WERI-Rb-1 (cell line): ENCODE measurements at regions not wholly inside any gene's neighbourhood (a gene's known extent, or its start where the extent isn't known, plus 50 kb on each side); places are given as distances from the start of the nearest gene placed in this dataset.
"Not testable (repeated sequence)": the region's sequence is repeated elsewhere in the genome, so short reads cannot be mapped to it uniquely, and the experiment has no call there.

Source experiments
- DNase-seq: peaks from one replicate; pipeline ENCODE4 v3.0.0-alpha.2; 2020
- H3K27ac ChIP-seq: fragments of 250-450 bp; sonication (Bioruptor Pico); 2 replicates; pipeline ENCODE4 v1.5.1; 2020; ENCODE audit warnings: mild to moderate bottlenecking, moderate library complexity
- H3K27me3 ChIP-seq: fragments of 250-450 bp; sonication (Bioruptor Pico); 2 replicates; pipeline ENCODE4 v1.5.1; 2021; ENCODE audit warnings: mild to moderate bottlenecking, low read depth, moderate library complexity; ENCODE audit not compliant: insufficient read depth, severe bottlenecking
- H3K36me3 ChIP-seq: fragments of 250-450 bp; sonication (Bioruptor Pico); 2 replicates; pipeline ENCODE4 v1.5.1; 2020; ENCODE audit warnings: mild to moderate bottlenecking, moderate library complexity
- H3K4me3 ChIP-seq: 2 replicates; pipeline ENCODE4 v1.5.1; 2011; ENCODE audit warnings: low read depth, mild to moderate bottlenecking, control low read depth, low read length
- H3K9me3 ChIP-seq: fragments of 250-450 bp; sonication (Bioruptor Pico); 2 replicates; pipeline ENCODE4 v1.5.1; 2021; ENCODE audit warnings: mild to moderate bottlenecking, moderate library complexity; ENCODE audit not compliant: severe bottlenecking
- TF ChIP-seq, protein P1 (sequence below): IDR thresholded peaks from 2 replicates; pipeline ENCODE4 v1.5.1; 2011; ENCODE audit warnings: low read depth, mild to moderate bottlenecking, control low read depth, inconsistent platforms, low read length

DNA sequence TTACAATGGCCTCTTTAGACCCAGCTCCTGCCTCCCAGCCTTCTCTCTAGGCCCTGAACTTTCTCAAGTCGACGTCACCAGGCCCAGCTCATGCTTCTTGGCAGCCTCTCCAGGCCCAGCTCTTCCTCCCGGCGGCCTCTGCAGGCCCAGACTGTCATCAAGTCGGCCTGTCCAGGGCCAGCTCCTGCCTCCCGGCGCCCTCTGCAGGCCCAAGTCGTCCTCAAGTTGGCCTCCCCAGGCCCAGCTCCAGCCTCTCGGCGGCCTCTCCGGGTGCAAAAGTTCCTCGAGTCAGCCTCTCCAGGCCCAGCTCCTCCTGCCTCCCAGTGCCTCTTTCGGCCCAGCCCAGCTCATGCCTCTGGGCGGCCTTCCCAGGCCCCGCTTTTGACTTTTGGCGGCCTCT is 158.1 kb upstream of the CDK13 start:
- not testable (repeated sequence) for H3K27ac ChIP-seq, H3K4me3 ChIP-seq, H3K36me3 ChIP-seq, H3K27me3 ChIP-seq, H3K9me3 ChIP-seq
- peak; percentile 65 for DNase-seq
- TF ChIP-seq, protein P1, sequence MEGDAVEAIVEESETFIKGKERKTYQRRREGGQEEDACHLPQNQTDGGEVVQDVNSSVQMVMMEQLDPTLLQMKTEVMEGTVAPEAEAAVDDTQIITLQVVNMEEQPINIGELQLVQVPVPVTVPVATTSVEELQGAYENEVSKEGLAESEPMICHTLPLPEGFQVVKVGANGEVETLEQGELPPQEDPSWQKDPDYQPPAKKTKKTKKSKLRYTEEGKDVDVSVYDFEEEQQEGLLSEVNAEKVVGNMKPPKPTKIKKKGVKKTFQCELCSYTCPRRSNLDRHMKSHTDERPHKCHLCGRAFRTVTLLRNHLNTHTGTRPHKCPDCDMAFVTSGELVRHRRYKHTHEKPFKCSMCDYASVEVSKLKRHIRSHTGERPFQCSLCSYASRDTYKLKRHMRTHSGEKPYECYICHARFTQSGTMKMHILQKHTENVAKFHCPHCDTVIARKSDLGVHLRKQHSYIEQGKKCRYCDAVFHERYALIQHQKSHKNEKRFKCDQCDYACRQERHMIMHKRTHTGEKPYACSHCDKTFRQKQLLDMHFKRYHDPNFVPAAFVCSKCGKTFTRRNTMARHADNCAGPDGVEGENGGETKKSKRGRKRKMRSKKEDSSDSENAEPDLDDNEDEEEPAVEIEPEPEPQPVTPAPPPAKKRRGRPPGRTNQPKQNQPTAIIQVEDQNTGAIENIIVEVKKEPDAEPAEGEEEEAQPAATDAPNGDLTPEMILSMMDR = peak; percentile 55; the same call in 1 of the 2 replicates

DNA sequence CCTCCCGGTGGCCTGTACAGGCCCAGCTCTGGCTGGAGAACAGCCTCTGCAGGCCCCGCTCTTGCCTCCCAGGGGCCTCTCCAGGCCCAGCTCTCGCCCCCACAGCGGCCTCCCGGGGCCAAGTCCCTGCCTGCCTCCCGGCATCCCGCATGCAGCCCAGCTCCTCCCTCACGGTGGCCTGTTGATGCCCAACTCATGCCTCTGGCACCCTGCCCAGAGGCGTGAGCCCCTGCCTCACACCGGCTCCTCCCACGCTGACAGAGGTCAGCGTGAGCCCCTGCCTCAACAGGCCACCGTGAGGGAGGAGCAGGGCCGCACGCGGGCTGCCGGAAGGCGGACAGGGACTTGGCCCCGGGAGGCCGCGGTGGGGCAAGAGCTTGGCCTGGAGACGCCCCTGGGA is 157.0 kb upstream of the CDK13 start:
- DNase-seq, H3K4me3 ChIP-seq: not testable (repeated sequence)

DNA sequence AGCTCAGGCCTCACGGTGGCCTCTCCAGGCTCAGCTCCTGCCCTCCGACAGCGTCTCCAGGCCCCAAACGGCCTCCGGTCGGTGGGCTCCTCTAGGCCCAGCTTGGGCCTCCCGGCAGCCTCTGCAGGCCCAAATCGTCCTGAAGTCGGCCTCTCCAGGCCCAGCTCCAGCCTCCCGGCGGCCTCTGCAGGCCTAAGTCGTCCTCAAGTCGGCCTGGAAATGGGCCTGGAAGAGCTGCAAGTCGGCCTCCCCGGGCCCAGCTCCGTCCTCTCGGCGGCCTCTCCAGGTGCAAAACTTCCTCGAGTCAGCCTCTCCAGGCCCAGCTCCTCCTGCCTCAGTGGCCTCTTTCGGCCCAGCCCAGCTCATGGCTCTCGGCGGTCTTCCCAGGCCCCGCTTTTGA is 156.2 kb upstream of the CDK13 start:
- not testable (repeated sequence) for H3K27ac ChIP-seq, H3K36me3 ChIP-seq, H3K27me3 ChIP-seq, DNase-seq, H3K4me3 ChIP-seq, H3K9me3 ChIP-seq

More for the DNA sequence above, 157.0 kb upstream of the CDK13 start:
- not testable (repeated sequence) for H3K36me3 ChIP-seq, H3K27ac ChIP-seq, H3K9me3 ChIP-seq, H3K27me3 ChIP-seq

DNA sequence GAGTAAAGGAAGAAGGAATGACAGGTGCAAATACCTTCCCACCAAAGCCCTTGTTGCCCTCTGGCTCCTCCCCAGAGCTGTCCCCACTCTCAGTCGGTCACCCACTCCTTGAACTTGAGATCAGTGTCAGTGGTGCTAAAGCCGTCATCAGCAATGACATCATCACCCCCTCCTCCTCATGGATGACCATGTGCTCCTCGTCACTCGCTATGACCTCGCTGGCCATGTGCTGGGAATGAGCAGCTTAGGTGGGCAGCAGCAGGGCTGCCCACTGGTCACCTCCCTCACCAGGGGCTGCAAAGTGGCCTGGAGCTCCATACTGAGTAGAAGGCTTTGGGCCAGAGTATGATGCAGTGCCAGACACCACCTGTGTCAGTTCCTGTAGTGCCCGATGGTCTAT is 153.1 kb upstream of the CDK13 start:
- not testable (repeated sequence) for H3K27me3 ChIP-seq, H3K27ac ChIP-seq, H3K9me3 ChIP-seq, H3K36me3 ChIP-seq, DNase-seq, H3K4me3 ChIP-seq

DNA sequence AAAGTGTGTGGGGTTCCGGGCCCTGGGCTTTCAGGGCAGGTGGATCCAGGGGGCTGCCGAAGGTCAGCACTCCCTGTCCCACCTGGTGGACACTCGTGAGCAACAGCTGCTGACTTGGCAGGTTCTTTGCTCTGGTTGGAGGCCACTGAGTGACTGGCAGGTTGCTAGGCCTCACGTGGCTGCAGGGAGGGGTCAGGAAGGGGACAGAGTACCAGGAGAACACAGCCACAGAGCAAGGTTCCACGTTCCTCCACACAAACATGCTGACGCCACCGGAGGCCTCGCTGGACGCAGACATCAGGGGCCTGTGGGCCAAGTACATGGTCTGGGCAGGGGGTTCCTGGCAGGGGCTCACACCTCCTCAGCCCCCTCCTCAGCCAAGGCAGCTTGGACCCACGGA is 152.0 kb upstream of the CDK13 start:
- not testable (repeated sequence) for H3K27me3 ChIP-seq, H3K9me3 ChIP-seq, H3K4me3 ChIP-seq, DNase-seq, H3K36me3 ChIP-seq, H3K27ac ChIP-seq

DNA sequence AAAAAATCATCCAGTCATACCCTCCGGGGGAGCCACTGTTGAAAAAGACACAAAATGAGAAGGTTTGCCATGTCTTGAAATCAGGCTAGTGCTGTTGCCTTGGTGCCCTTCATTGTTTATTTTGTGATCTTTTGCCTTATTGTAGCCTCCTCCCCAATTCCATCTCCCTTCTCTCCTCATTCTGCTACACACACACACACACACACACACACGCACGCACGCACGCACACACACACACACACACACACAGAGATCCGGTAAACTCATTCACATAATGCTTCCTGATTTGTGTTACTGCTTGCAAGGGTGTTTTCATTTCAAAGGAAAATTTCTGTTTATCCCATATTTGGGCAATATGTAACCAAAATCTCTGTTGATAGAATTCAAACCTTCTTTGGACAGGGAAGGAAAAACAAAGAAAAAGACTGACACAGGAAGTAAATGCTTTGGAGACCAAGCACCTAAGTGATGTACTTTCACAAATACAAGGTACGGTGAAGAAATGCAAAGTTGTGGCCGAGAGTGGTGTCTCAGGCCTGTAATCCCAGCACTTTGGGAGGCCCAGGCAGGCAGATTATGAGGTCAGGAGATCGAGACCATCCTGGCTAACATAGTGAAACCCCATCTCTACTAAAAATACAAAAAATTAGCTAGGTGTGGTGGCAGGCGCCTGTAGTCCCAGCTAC is 141.1 kb upstream of the CDK13 start:
- Histone ChIP-seq H3K9me3 (no peaks in the 10 kb centered on the region), H3K36me3 (no peaks in the 10 kb centered on the region), H3K4me3 (no peak overlapping the region), H3K27ac (no peak overlapping the region), H3K27me3 (no peaks in the 10 kb centered on the region)
- TF ChIP-seq, protein P1 = no peak
- no peak for DNase-seq

DNA sequence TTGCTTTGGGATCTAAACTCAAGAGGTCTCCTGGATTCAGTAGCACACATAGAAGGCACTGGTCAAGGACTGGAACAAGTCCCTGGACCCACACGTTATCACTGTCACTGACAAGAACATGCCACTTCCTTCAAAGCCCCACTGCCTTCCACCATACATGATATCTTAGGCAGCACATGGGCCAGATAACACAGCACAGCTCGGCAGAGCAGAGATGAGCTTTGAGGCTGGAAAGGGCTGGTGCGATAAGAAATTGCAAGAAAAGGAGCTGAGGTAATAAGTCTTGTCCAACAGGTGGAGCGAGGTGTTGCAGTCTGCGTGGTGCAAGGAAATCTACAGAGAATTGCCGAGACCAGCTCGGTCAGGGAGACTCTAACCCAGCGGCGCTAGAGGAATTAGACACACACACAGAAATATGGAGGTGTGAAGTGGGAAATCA is 139.8 kb upstream of the CDK13 start:
- TF ChIP-seq, protein P1 = no peak
- Histone ChIP-seq H3K9me3 (no peaks in the 10 kb centered on the region), H3K36me3 (no peaks in the 10 kb centered on the region), H3K27me3 (no peaks in the 10 kb centered on the region), H3K4me3 (no peak overlapping the region), H3K27ac (no peak overlapping the region)
- DNase-seq = no peak

DNA sequence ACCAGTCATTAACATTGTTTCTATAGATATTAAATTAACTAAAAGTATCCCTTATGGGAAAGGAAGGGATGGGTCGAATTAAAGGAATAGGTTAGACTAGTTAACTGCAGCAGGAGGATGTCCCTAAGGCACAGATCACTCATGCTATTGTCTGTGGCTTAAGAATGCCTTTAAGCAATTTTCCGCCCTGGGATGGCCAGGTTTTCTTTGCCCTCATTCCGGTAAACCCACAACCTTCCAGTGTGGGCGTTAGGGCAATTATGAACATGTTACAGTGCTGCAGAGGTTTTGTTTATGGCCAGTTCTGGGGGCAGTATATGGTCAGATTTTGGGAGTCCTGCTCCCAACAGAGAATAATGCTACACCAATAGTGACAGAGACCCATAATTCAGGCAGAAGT is 139.3 kb upstream of the CDK13 start:
- Histone ChIP-seq H3K36me3 (no peaks in the 10 kb centered on the region), H3K27me3 (no peaks in the 10 kb centered on the region), H3K4me3 (no peak overlapping the region), H3K9me3 (no peaks in the 10 kb centered on the region), H3K27ac (no peak overlapping the region)
- DNase-seq = no peak
- TF ChIP-seq, protein P1 = no peak
